ENCODE measurements at regions not wholly inside any gene's neighbourhood (a gene's known extent, or its start where the extent isn't known, plus 50 kb on each side); places are given as distances from the start of the nearest gene placed in this dataset.

GRCh38 chr16:75806487-75806886 lies 80.2 kb upstream of the CPHXL start:
- no peak for TF ChIP-seq CTCF (IDR thresholded peaks at IDR 0.05)
- TF ChIP-seq POLR2A (IDR thresholded peaks at IDR 0.05) = no peak
